ENCODE measurements at regions not wholly inside any gene's neighbourhood (a gene's known extent, or its start where the extent isn't known, plus 50 kb on each side); places are given as distances from the start of the nearest gene placed in this dataset.

- TF ChIP-seq CTCF (IDR thresholded peaks at IDR 0.05) (no peak), POLR2A (IDR thresholded peaks at IDR 0.05) (no peak)
Measured at GRCh38 chr6:88459643-88460042, 293.5 kb upstream of the CNR1 start.
